ENCODE measurements at regions not wholly inside any gene's neighbourhood (a gene's known extent, or its start where the extent isn't known, plus 50 kb on each side); places are given as distances from the start of the nearest gene placed in this dataset.
A peak's percentile ranks its signal among the peaks of the same experiment; 100 is the strongest.

GRCh38 chr6:148682990-148683389 is 63.8 kb upstream of the UST start:
- no peak overlapping the region for H3K4me2 ChIP-seq (ENCODE audit: low read length, poor library complexity, severe bottlenecking)
- no peak overlapping the region for H3K4me3 ChIP-seq (ENCODE audit: insufficient read depth in 1 of 2, low read depth in 1 of 2, low read length in 2 of 2)
- H3K4ac ChIP-seq (ENCODE audit: low read depth in 1 of 2, low read length in 2 of 2): no peak overlapping the region
- no peak overlapping the region for H3K27ac ChIP-seq (ENCODE audit: low read length, poor library complexity, severe bottlenecking)
- H2BK12ac ChIP-seq (ENCODE audit: low read length in 2 of 2): no peak overlapping the region
- H2AK5ac ChIP-seq (ENCODE audit: low read length, severe bottlenecking): no peak overlapping the region
- no peak overlapping the region for H2AFZ ChIP-seq (ENCODE audit: low read depth, low read length)
- H2BK5ac ChIP-seq (ENCODE audit: low read depth, low read length, poor library complexity, severe bottlenecking): no peak overlapping the region
- H3K4me1 ChIP-seq (ENCODE audit: control insufficient read depth, insufficient read depth, low read depth, low read length): no peaks in the 10 kb centered on the region
- no peak overlapping the region for H3K9ac ChIP-seq (ENCODE audit: low read length)
- H3K79me1 ChIP-seq (replicated peaks; ENCODE audit: low read length, poor library complexity, severe bottlenecking): no peaks in the 10 kb centered on the region
- no peaks in the 10 kb centered on the region for H3K27me3 ChIP-seq (ENCODE audit: control insufficient read depth in 1 of 2, insufficient read depth in 1 of 2, low read length in 2 of 2)
- H2BK15ac ChIP-seq (ENCODE audit: low read depth, poor library complexity, severe bottlenecking): no peak overlapping the region
- no peak overlapping the region for H3K14ac ChIP-seq (ENCODE audit: low read length in 2 of 2)
- no peak for DNase-seq
- no peak overlapping the region for H3K23ac ChIP-seq (ENCODE audit: low read length in 2 of 2)
- no peak overlapping the region for H2BK120ac ChIP-seq (ENCODE audit: low read depth, low read length)
- no peaks in the 10 kb centered on the region for H3K36me3 ChIP-seq (ENCODE audit: control insufficient read depth in 1 of 2, insufficient read depth in 2 of 2, low read depth in 1 of 2, low read length in 2 of 2)
- 73% methylated on average over 5 of the region's 5 CpGs for WGBS
- peaks cover 10% of the 10 kb centered on the region for H3K9me3 ChIP-seq (ENCODE audit: control insufficient read depth, low read length)
- no peak overlapping the region for H3K18ac ChIP-seq (ENCODE audit: low read depth in 1 of 2, low read length in 2 of 2)
- H4K91ac ChIP-seq (ENCODE audit: low read length): no peak overlapping the region
- no peak overlapping the region for H4K8ac ChIP-seq (ENCODE audit: low read length)

- Histone ChIP-seq H3K4me3 (ENCODE audit: insufficient read depth in 1 of 2, low read depth in 1 of 2, low read length in 2 of 2) (no peak overlapping the region), H3K4me2 (ENCODE audit: low read length, poor library complexity, severe bottlenecking) (no peak overlapping the region), H3K14ac (ENCODE audit: low read length in 2 of 2) (no peak overlapping the region), H3K9ac (ENCODE audit: low read length) (no peak overlapping the region), H2BK15ac (ENCODE audit: low read depth, poor library complexity, severe bottlenecking) (no peak overlapping the region), H3K23ac (ENCODE audit: low read length in 2 of 2) (no peak overlapping the region), H3K4ac (ENCODE audit: low read depth in 1 of 2, low read length in 2 of 2) (no peak overlapping the region), H2BK5ac (ENCODE audit: low read depth, low read length, poor library complexity, severe bottlenecking) (no peak overlapping the region), H3K18ac (ENCODE audit: low read depth in 1 of 2, low read length in 2 of 2) (no peak overlapping the region), H2AFZ (ENCODE audit: low read depth, low read length) (no peak overlapping the region), H4K8ac (ENCODE audit: low read length) (no peak overlapping the region), H3K79me1 (replicated peaks; ENCODE audit: low read length, poor library complexity, severe bottlenecking) (no peaks in the 10 kb centered on the region), H4K91ac (ENCODE audit: low read length) (no peak overlapping the region), H2AK5ac (ENCODE audit: low read length, severe bottlenecking) (no peak overlapping the region), H3K27ac (ENCODE audit: low read length, poor library complexity, severe bottlenecking) (no peak overlapping the region), H3K36me3 (ENCODE audit: control insufficient read depth in 1 of 2, insufficient read depth in 2 of 2, low read depth in 1 of 2, low read length in 2 of 2) (no peaks in the 10 kb centered on the region), H3K27me3 (ENCODE audit: control insufficient read depth in 1 of 2, insufficient read depth in 1 of 2, low read length in 2 of 2) (no peaks in the 10 kb centered on the region), H2BK120ac (ENCODE audit: low read depth, low read length) (no peak overlapping the region), H3K4me1 (ENCODE audit: control insufficient read depth, insufficient read depth, low read depth, low read length) (peaks cover 1% of the 10 kb centered on the region), H2BK12ac (ENCODE audit: low read length in 2 of 2) (no peak overlapping the region), H3K9me3 (ENCODE audit: control insufficient read depth, low read length) (no peaks in the 10 kb centered on the region)
- peak; percentile 9 for DNase-seq
- WGBS: 60% methylated on average over 2 of the region's 3 CpGs
Observed at GRCh38 chr6:148689168-148689567, 57.7 kb upstream of the UST start.

DNA sequence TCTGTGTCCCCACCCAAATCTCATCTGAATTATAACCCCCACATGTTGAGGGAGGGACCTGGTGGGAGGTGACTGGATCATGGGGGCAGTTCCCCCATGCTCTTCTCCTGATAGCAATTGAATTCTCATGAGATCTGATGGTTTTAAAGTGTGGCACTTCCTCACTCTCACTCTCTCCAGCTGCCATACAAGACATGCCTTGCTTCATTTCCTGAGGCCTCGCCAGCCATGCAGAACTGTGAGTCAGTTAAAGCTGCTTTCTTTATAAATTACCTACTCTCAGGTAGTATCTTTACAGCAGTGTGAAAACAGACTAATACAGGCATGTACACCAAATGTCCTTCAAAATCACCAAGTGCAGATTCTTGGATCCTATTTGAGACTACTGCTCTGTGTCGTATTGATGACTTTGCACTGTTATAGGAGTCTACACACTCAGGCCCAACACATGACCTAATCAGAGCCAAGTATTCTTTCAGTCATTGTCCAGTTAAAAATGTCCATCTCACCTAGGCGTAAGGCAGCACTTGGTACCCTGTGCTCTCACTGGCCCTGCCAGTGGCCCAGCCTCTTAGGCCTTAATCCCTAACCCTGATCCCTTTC is 52.8 kb upstream of the UST start:
- Histone ChIP-seq H2BK120ac (ENCODE audit: low read depth, low read length) (no peak overlapping the region), H3K27me3 (ENCODE audit: control insufficient read depth in 1 of 2, insufficient read depth in 1 of 2, low read length in 2 of 2) (no peaks in the 10 kb centered on the region), H3K36me3 (ENCODE audit: control insufficient read depth in 1 of 2, insufficient read depth in 2 of 2, low read depth in 1 of 2, low read length in 2 of 2) (no peaks in the 10 kb centered on the region), H4K91ac (ENCODE audit: low read length) (no peak overlapping the region), H3K23ac (ENCODE audit: low read length in 2 of 2) (no peak overlapping the region), H3K79me1 (replicated peaks; ENCODE audit: low read length, poor library complexity, severe bottlenecking) (no peaks in the 10 kb centered on the region), H3K4me2 (ENCODE audit: low read length, poor library complexity, severe bottlenecking) (no peak overlapping the region), H3K14ac (ENCODE audit: low read length in 2 of 2) (no peak overlapping the region), H3K9me3 (ENCODE audit: control insufficient read depth, low read length) (no peaks in the 10 kb centered on the region), H2AK5ac (ENCODE audit: low read length, severe bottlenecking) (peak overlapping the region; percentile 87), H3K9ac (ENCODE audit: low read length) (no peak overlapping the region), H3K4ac (ENCODE audit: low read depth in 1 of 2, low read length in 2 of 2) (no peak overlapping the region), H3K27ac (ENCODE audit: low read length, poor library complexity, severe bottlenecking) (no peak overlapping the region), H3K4me1 (ENCODE audit: control insufficient read depth, insufficient read depth, low read depth, low read length) (peaks cover 1% of the 10 kb centered on the region), H2BK15ac (ENCODE audit: low read depth, poor library complexity, severe bottlenecking) (no peak overlapping the region), H3K4me3 (ENCODE audit: insufficient read depth in 1 of 2, low read depth in 1 of 2, low read length in 2 of 2) (no peak overlapping the region), H4K8ac (ENCODE audit: low read length) (no peak overlapping the region), H3K18ac (ENCODE audit: low read depth in 1 of 2, low read length in 2 of 2) (no peak overlapping the region), H2AFZ (ENCODE audit: low read depth, low read length) (no peak overlapping the region), H2BK12ac (ENCODE audit: low read length in 2 of 2) (no peak overlapping the region), H2BK5ac (ENCODE audit: low read depth, low read length, poor library complexity, severe bottlenecking) (no peak overlapping the region)
- no peak for DNase-seq
- 97% methylated on average over 3 of the region's 3 CpGs for WGBS

Measured in mesenchymal stem cell (in vitro differentiated cells and primary cell).